ENCODE measurements at regions not wholly inside any gene's neighbourhood (a gene's known extent, or its start where the extent isn't known, plus 50 kb on each side); places are given as distances from the start of the nearest gene placed in this dataset.

DNA sequence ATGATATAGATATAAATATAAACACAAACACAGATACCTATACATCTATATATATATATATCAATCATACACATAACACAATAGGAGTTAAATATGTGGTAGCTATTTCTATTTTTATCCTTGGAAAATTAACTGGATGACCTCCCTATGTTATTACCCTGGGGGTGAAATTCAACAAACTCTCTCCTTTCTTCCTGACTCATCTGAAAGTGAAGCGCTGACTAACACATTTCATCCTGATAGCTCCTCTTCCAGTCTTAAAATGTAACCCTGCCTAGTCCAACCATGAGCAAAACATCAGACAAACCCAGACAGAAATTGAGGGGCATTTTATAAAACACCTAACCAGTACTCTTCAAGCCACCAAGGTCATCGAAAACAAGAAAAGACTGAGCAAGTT, 220.6 kb upstream of the ISX start:
- TF ChIP-seq POLR2A (IDR thresholded peaks at IDR 0.05; ENCODE audit: low read length), result no peak
- no peak for TF ChIP-seq GATA1 (IDR thresholded peaks at IDR 0.05; ENCODE audit: low read depth, low read length)

Measured in erythroblast (primary cell).